ENCODE measurements at regions not wholly inside any gene's neighbourhood (a gene's known extent, or its start where the extent isn't known, plus 50 kb on each side); places are given as distances from the start of the nearest gene placed in this dataset.

- Mint-ChIP-seq H3K36me3 (ENCODE audit: low read depth) (0 out of 2 replicates have a peak, but pooled peaks cover 3% of the 10 kb centered on the region), H3K4me1 (ENCODE audit: low read depth) (no peaks in the 10 kb centered on the region), H3K9me3 (peaks cover 31% of the 10 kb centered on the region), H3K27ac (no peak overlapping the region), H3K27me3 (ENCODE audit: insufficient read depth) (no peaks in the 10 kb centered on the region; the same call in 1 of the 2 replicates), H3K4me3 (no peak overlapping the region)
- TF ChIP-seq CTCF (IDR thresholded peaks at IDR 0.05) = no peak
- DNase-seq = no peak
Measured at GRCh38 chr4:96776920-96777527, 937.1 kb downstream of the PDHA2 start.

GRCh38 chr4:96784336-96784735, 944.4 kb downstream of the PDHA2 start:
- no peaks in the 10 kb centered on the region; the same call in 1 of the 2 replicates for H3K27me3 Mint-ChIP-seq (ENCODE audit: insufficient read depth)
- peaks cover 17% of the 10 kb centered on the region for H3K9me3 Mint-ChIP-seq
- no peaks in the 10 kb centered on the region for H3K36me3 Mint-ChIP-seq (ENCODE audit: low read depth)
- H3K27ac Mint-ChIP-seq = no peak overlapping the region
- no peak for DNase-seq
- no peaks in the 10 kb centered on the region for H3K4me1 Mint-ChIP-seq (ENCODE audit: low read depth)
- no peak overlapping the region for H3K4me3 Mint-ChIP-seq
- TF ChIP-seq CTCF (IDR thresholded peaks at IDR 0.05) = no peak

DNA sequence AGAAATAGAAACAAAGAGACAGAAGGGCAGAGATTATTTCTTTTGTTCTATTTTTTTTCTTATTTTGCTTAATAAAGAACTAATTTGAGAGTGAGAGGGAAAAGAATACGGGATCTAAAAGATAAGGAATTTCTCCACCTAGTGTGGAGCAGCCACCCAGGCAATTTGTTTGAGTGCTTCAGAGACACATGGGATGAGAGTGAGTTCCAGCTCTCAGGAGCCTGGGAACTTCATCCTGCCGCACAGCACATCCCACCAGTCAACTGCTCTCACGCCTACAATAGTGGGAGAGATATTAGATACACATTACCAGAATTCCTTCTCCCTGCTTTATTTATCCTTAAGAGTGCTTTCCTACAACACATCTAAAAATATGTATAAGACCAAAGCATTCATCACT, 946.4 kb downstream of the PDHA2 start:
- DNase-seq = no peak
- no peaks in the 10 kb centered on the region for H3K36me3 Mint-ChIP-seq (ENCODE audit: low read depth)
- no peak overlapping the region for H3K27ac Mint-ChIP-seq
- H3K4me3 Mint-ChIP-seq = no peak overlapping the region
- H3K9me3 Mint-ChIP-seq = peaks cover 10% of the 10 kb centered on the region
- TF ChIP-seq CTCF (IDR thresholded peaks at IDR 0.05) = no peak
- H3K27me3 Mint-ChIP-seq (ENCODE audit: insufficient read depth) = no peaks in the 10 kb centered on the region
- H3K4me1 Mint-ChIP-seq (ENCODE audit: low read depth) = no peaks in the 10 kb centered on the region

DNA sequence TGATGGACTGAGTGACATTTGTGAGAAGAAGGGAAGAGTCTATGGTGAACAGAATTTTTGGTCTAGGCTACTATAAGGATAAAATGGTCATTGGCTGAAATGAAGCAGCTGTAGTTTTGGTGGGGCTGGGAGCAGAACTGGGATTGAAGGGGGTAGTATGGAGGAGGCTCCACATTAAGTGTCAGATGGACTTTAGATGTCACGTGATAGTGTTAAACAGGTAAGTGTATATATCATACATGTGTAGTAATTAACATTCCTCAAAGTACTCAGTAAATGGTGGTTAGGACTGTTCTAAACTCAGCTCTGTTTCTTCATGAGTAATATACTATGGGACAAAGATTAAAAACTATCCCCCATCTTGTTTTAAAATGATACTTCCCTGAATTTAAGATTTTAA, 947.9 kb downstream of the PDHA2 start:
- Mint-ChIP-seq H3K27ac (no peak overlapping the region), H3K36me3 (ENCODE audit: low read depth) (no peaks in the 10 kb centered on the region), H3K4me1 (ENCODE audit: low read depth) (no peaks in the 10 kb centered on the region), H3K27me3 (ENCODE audit: insufficient read depth) (no peaks in the 10 kb centered on the region), H3K4me3 (no peak overlapping the region), H3K9me3 (peaks cover 13% of the 10 kb centered on the region)
- TF ChIP-seq CTCF (IDR thresholded peaks at IDR 0.05) = no peak
- no peak for DNase-seq

DNA sequence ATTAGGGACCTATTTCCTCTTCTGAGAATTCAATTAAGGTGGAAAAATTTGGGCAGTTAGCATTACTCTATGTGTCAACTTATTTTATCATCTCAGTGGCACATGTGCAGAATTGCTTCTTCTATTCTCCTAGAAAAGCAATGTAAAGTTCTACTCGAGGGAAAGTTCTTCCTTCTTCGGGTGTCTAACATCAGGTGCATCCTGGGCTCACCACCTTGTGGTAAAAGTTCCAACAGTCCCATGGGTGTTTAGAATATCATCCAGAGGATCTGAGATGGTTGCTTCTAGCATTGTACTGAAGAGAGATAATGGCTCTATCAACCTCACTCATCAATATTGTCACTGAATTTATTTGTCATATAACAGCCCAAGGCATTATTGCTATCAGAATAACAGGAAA, 969.7 kb downstream of the PDHA2 start:
- no peak for TF ChIP-seq CTCF (IDR thresholded peaks at IDR 0.05)
- H3K27me3 Mint-ChIP-seq (ENCODE audit: insufficient read depth) = no peaks in the 10 kb centered on the region; the same call in 1 of the 2 replicates
- peaks cover 24% of the 10 kb centered on the region for H3K9me3 Mint-ChIP-seq
- H3K4me1 Mint-ChIP-seq (ENCODE audit: low read depth) = no peaks in the 10 kb centered on the region
- no peaks in the 10 kb centered on the region for H3K36me3 Mint-ChIP-seq (ENCODE audit: low read depth)
- H3K27ac Mint-ChIP-seq = no peak overlapping the region
- no peak overlapping the region for H3K4me3 Mint-ChIP-seq
- DNase-seq = no peak

DNA sequence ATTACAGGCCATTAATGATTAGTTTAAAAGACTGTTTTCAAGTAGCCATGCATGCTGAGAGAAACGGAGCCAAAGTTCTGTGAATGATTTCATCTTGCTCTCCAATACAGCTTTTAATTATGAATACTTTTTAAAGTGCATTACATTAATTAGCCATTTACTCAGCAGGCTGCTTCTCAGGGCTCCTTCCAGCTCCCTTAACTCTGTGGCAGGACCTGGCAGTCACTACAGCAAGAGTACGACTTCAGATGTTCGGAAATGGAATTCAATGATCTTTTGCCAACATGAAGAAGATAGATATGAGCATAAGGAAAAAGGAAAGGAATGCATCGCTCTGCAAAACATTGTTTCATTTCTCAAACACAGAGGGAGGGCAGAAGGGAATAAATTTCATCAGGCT, 987.2 kb downstream of the PDHA2 start:
- Mint-ChIP-seq H3K27me3 (ENCODE audit: insufficient read depth) (no peaks in the 10 kb centered on the region), H3K9me3 (peaks cover 18% of the 10 kb centered on the region), H3K36me3 (ENCODE audit: low read depth) (no peaks in the 10 kb centered on the region), H3K4me3 (no peak overlapping the region), H3K27ac (no peak overlapping the region), H3K4me1 (ENCODE audit: low read depth) (no peaks in the 10 kb centered on the region)
- no peak for TF ChIP-seq CTCF (IDR thresholded peaks at IDR 0.05)
- no peak for DNase-seq
